K562 (cell line): ENCODE measurements at regions not wholly inside any gene's neighbourhood (a gene's known extent, or its start where the extent isn't known, plus 50 kb on each side); places are given as distances from the start of the nearest gene placed in this dataset.

ENCODE experiments used
- ATAC-seq: fragments of 200-7000 bp; cut with Tn5 transposase; 3 replicates; pipeline ENCODE4 v1.9.1; 2020; ENCODE audit warnings: moderate library complexity
- BruUV-seq: library from RNA; stranded (reverse); fragments of 400-500 nt; replicated peaks from 2 replicates; lab custom pipeline; 2021; lab: Mats Ljungman, UMichigan
- CTCF ChIA-PET: fragments of 300-600 bp; formaldehyde crosslinking; extraction: SDS; loops from one replicate; lab custom pipeline; 2021; ENCODE audit warnings: low intra/inter-chr PET ratio; lab: Yijun Ruan, JAX
- POLR2A ChIA-PET: fragments of 300-600, 350-650 bp; sonication (Branson Sonifier 250); formaldehyde crosslinking; extraction: SDS; loops from one replicate; lab custom pipeline; 2021; ENCODE audit warnings: antibody characterized with exemption, inconsistent platforms; lab: Yijun Ruan, JAX
- DNase-seq, 4 experiments: peaks; one replicate each; pipeline versions ENCODE4 v3.0.0 to v3.0.0-alpha.2; 2011 to 2018; ENCODE audit warnings: low spot score in 3 of 4, mixed read lengths in 3 of 4; ENCODE audit errors: extremely low read depth in 1 of 4
- FAIRE-seq: peaks from 2 replicates; lab custom pipeline; 2011; peaks lifted over from hg19 to GRCh38; lab: Jason Lieb, UNC
- H2AFZ ChIP-seq: 2 replicates; pipeline ENCODE4 v1.6.0; 2011; ENCODE audit warnings: low read depth, low read length, control low read depth, inconsistent platforms
- H3K27ac ChIP-seq: fragments of 200-600 bp; 3 replicates; pipeline ENCODE4 v1.8.0; 2011; ENCODE audit warnings: low read depth, mild to moderate bottlenecking, control low read depth, inconsistent platforms, low read length, moderate library complexity, mixed read lengths; ENCODE audit errors: extremely low read depth
- H3K27me3 ChIP-seq, 2 experiments: fragments of 300-600 bp in 1 of 2; 2 replicates in 1 of 2; 3 replicates in 1 of 2; pipeline versions ENCODE4 v1.6.0 to v1.8.0; 2011; ENCODE audit warnings: inconsistent platforms in 2 of 2, low read length in 2 of 2, mild to moderate bottlenecking in 1 of 2, mixed read lengths in 1 of 2, moderate library complexity in 1 of 2; ENCODE audit not compliant: control insufficient read depth in 2 of 2, insufficient read depth in 2 of 2
- H3K36me3 ChIP-seq: fragments of 300-600 bp; 3 replicates; pipeline ENCODE4 v1.8.0; 2011; ENCODE audit warnings: mild to moderate bottlenecking, low read length, inconsistent platforms; ENCODE audit not compliant: control insufficient read depth, insufficient read depth
- H3K4me1 ChIP-seq, 2 experiments: fragments of 200-600 bp in 1 of 2; replicated peaks in 1 of 2; 2 replicates in 1 of 2; 3 replicates in 1 of 2; pipeline versions ENCODE4 v1.5.1 to v1.8.0; 2011; ENCODE audit warnings: inconsistent platforms in 2 of 2, low read length in 2 of 2, mild to moderate bottlenecking in 1 of 2, mixed read lengths in 1 of 2, moderate library complexity in 1 of 2; ENCODE audit not compliant: control insufficient read depth in 2 of 2, insufficient read depth in 2 of 2
- H3K4me2 ChIP-seq: 2 replicates; pipeline ENCODE4 v1.6.1; 2011; ENCODE audit warnings: low read length, control low read depth, inconsistent platforms, mixed read lengths; ENCODE audit not compliant: insufficient read depth
- H3K4me3 ChIP-seq: fragments of 200-600 bp; sonication (generic), shearing (Covaris generic); 2 replicates; pipeline ENCODE4 v1.5.1; 2016; ENCODE audit warnings: control low read depth, inconsistent platforms
- H3K79me2 ChIP-seq: fragments of 200-600 bp; 3 replicates; pipeline ENCODE4 v1.8.0; 2011; ENCODE audit warnings: low read length, inconsistent platforms; ENCODE audit not compliant: control insufficient read depth, insufficient read depth
- H3K9ac ChIP-seq, 2 experiments: 2 replicates each; pipeline versions ENCODE4 v1.6.0 to v1.6.1; 2011; ENCODE audit warnings: low read depth in 2 of 2, low read length in 2 of 2, control low read depth in 1 of 2, inconsistent platforms in 1 of 2, mild to moderate bottlenecking in 1 of 2, mixed read lengths in 1 of 2; ENCODE audit not compliant: insufficient read depth in 1 of 2
- H3K9me1 ChIP-seq: one replicate; pipeline ENCODE4 v1.6.0; 2011; ENCODE audit warnings: inconsistent platforms, mild to moderate bottlenecking, low read length, moderate library complexity; ENCODE audit not compliant: control insufficient read depth, insufficient read depth
- H3K9me3 ChIP-seq: replicated peaks from 2 replicates; pipeline ENCODE4 v1.5.1; 2011; ENCODE audit warnings: low read depth, low read length, inconsistent platforms; ENCODE audit not compliant: control insufficient read depth, insufficient read depth
- H4K20me1 ChIP-seq: replicated peaks from 2 replicates; pipeline ENCODE4 v1.6.1; 2011; ENCODE audit warnings: low read length, inconsistent platforms, mixed read lengths; ENCODE audit not compliant: control insufficient read depth, insufficient read depth
- BMI1 ChIP-seq: fragments of 150-350 bp; IDR thresholded peaks from 2 replicates; pipeline ENCODE4 v1.6.1; 2014; ENCODE audit warnings: low read length
- CC2D1A ChIP-seq: fragments of 450-650 bp; IDR thresholded peaks from 2 replicates; pipeline ENCODE4 v1.6.1; 2017; ENCODE audit warnings: mild to moderate bottlenecking
- CXXC5 ChIP-seq: fragments of 250-450 bp; sonication (Bioruptor Pico); IDR thresholded peaks from 2 replicates; pipeline ENCODE4 v1.8.0; 2022; ENCODE audit warnings: inconsistent platforms, mild to moderate bottlenecking, moderate library complexity
- EP300 ChIP-seq: IDR thresholded peaks from 2 replicates; pipeline ENCODE4 v1.6.1; 2012; ENCODE audit warnings: low read length, improper control_type of control experiment
- ESRRA ChIP-seq: fragments of 450-650 bp; IDR thresholded peaks from 2 replicates; pipeline ENCODE4 v1.6.1; 2014; ENCODE audit warnings: low read depth, mild to moderate bottlenecking, moderate library complexity, borderline replicate concordance
- GTF2E2 ChIP-seq: fragments of 200-800 bp; sonication (Bioruptor generic); IDR thresholded peaks from 2 replicates; pipeline ENCODE4 v1.6.1; 2016; ENCODE audit warnings: missing genetic modification characterization, missing compliant biosample characterization
- GTF2F1 ChIP-seq: IDR thresholded peaks from 2 replicates; pipeline ENCODE4 v1.6.1; 2011; ENCODE audit warnings: low read depth, low read length, improper control_type of control experiment
- KDM5B ChIP-seq: fragments of 200-600 bp; sonication (generic); IDR thresholded peaks from 2 replicates; pipeline ENCODE4 v1.6.1; 2012; ENCODE audit warnings: low read depth, mild to moderate bottlenecking, moderate library complexity, low read length, control low read depth, inconsistent platforms; ENCODE audit not compliant: insufficient replicate concordance
- KLF10 ChIP-seq: fragments of 250-450 bp; sonication (Bioruptor Pico); IDR thresholded peaks from 2 replicates; pipeline ENCODE4 v1.6.1; 2021; ENCODE audit warnings: matching md5 sums
- SAFB ChIP-seq: fragments of 200-400 bp; formaldehyde crosslinking; IDR thresholded peaks from 2 replicates; pipeline ENCODE4 v1.6.1; 2017; ENCODE audit warnings: low read depth, low read length, borderline replicate concordance
- SETDB1 ChIP-seq: IDR thresholded peaks from one replicate; pipeline ENCODE4 v1.6.1; 2012; ENCODE audit warnings: low read length, control low read depth, inconsistent platforms
- ZNF174 ChIP-seq: fragments of 250-450 bp; sonication (Bioruptor Pico); IDR thresholded peaks from 2 replicates; pipeline ENCODE4 v1.4.0; 2020; ENCODE audit warnings: mild to moderate bottlenecking
- WGBS: fragments of 100-300 bp; shearing (Covaris generic); methylation state at CpG from one replicate; pipeline ENCODE4 v1.1.6; 2016; ENCODE audit warnings: low coverage, mixed read lengths; ENCODE audit not compliant: insufficient coverage; ENCODE audit errors: missing lambda C conversion rate; 5-methylcytosine and 5-hydroxymethylcytosine counted together
- in situ Hi-C: fragments of 300-500 bp; cut with MboI; formaldehyde crosslinking; loops from 4 replicates; pipeline ENCODE4 v1.15.0; 2018; ENCODE audit warnings: inconsistent platforms, mixed read lengths
- intact Hi-C: fragments of 100-400 bp; cut with micrococcal nuclease; formaldehyde crosslinking; loops from 2 replicates; pipeline ENCODE4 v1.14.2; 2022
- TF ChIP-seq, protein P1 (sequence below): fragments of 200-800 bp; sonication (Bioruptor generic); IDR thresholded peaks from 2 replicates; pipeline ENCODE4 v1.6.1; 2016; ENCODE audit warnings: missing genetic modification characterization, missing compliant biosample characterization
- TF ChIP-seq, protein P2 (sequence below): fragments of 250-450 bp; sonication (Bioruptor Pico); IDR thresholded peaks from 2 replicates; pipeline ENCODE4 v1.4.0; 2020; ENCODE audit warnings: mild to moderate bottlenecking, moderate library complexity
- TF ChIP-seq, protein P3 (sequence below): fragments of 450-650 bp; IDR thresholded peaks from 2 replicates; pipeline ENCODE4 v1.6.1; 2016; ENCODE audit warnings: missing biosample characterization, missing genetic modification characterization

- DNase-seq (no peak), FAIRE-seq (no peak), ATAC-seq (no peak)
- CTCF ChIA-PET, result no interaction called here
- no peak overlapping the region for H3K27ac ChIP-seq
- intact Hi-C loops (no loop called here), in situ Hi-C loops (no loop called here)
- no peaks in the 10 kb centered on the region for H3K79me2 ChIP-seq
- H3K4me2 ChIP-seq, result no peak overlapping the region
- BruUV-seq, result no TSS peak
- no peaks in the 10 kb centered on the region for H3K9me3 ChIP-seq
- peaks cover 22 to 49% of the 10 kb centered on the region in 2 experiments for H3K27me3 ChIP-seq
- no peaks in the 10 kb centered on the region for H3K9me1 ChIP-seq
- H3K4me3 ChIP-seq, result no peak overlapping the region
- H4K20me1 ChIP-seq, result peaks cover 5% of the 10 kb centered on the region; the same call in 1 of the 2 replicates
- POLR2A ChIA-PET, result interaction anchor here (0.7 to 1.2 kb wide), 3 partner anchors 8 to 1004 kb away, joined by 3 to 5 read pairs (median 4); no protein-coding TSS in a partner anchor
- H3K36me3 ChIP-seq, result no peaks in the 10 kb centered on the region
- H3K9ac ChIP-seq, result no peak overlapping the region
- H2AFZ ChIP-seq, result no peak overlapping the region
- no peaks in the 10 kb centered on the region for H3K4me1 ChIP-seq
- WGBS, result 0% methylated on average over 10 of the region's 10 CpGs
- no peak for TF ChIP-seq KLF10 (CRISPR knock-in tag)
- TF ChIP-seq GTF2E2 (tag), result no peak
- no peak for TF ChIP-seq ZNF174 (CRISPR knock-in tag)
- no peak for TF ChIP-seq BMI1
- TF ChIP-seq CC2D1A, result no peak
- no peak for TF ChIP-seq ESRRA
- TF ChIP-seq SETDB1, result no peak
- TF ChIP-seq GTF2F1, result no peak
- TF ChIP-seq, protein P1, sequence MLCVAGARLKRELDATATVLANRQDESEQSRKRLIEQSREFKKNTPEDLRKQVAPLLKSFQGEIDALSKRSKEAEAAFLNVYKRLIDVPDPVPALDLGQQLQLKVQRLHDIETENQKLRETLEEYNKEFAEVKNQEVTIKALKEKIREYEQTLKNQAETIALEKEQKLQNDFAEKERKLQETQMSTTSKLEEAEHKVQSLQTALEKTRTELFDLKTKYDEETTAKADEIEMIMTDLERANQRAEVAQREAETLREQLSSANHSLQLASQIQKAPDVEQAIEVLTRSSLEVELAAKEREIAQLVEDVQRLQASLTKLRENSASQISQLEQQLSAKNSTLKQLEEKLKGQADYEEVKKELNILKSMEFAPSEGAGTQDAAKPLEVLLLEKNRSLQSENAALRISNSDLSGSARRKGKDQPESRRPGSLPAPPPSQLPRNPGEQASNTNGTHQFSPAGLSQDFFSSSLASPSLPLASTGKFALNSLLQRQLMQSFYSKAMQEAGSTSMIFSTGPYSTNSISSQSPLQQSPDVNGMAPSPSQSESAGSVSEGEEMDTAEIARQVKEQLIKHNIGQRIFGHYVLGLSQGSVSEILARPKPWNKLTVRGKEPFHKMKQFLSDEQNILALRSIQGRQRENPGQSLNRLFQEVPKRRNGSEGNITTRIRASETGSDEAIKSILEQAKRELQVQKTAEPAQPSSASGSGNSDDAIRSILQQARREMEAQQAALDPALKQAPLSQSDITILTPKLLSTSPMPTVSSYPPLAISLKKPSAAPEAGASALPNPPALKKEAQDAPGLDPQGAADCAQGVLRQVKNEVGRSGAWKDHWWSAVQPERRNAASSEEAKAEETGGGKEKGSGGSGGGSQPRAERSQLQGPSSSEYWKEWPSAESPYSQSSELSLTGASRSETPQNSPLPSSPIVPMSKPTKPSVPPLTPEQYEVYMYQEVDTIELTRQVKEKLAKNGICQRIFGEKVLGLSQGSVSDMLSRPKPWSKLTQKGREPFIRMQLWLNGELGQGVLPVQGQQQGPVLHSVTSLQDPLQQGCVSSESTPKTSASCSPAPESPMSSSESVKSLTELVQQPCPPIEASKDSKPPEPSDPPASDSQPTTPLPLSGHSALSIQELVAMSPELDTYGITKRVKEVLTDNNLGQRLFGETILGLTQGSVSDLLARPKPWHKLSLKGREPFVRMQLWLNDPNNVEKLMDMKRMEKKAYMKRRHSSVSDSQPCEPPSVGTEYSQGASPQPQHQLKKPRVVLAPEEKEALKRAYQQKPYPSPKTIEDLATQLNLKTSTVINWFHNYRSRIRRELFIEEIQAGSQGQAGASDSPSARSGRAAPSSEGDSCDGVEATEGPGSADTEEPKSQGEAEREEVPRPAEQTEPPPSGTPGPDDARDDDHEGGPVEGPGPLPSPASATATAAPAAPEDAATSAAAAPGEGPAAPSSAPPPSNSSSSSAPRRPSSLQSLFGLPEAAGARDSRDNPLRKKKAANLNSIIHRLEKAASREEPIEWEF (CRISPR knock-in tag), result no peak
- TF ChIP-seq SAFB, result no peak
- no peak for TF ChIP-seq EP300
- TF ChIP-seq, protein P2, sequence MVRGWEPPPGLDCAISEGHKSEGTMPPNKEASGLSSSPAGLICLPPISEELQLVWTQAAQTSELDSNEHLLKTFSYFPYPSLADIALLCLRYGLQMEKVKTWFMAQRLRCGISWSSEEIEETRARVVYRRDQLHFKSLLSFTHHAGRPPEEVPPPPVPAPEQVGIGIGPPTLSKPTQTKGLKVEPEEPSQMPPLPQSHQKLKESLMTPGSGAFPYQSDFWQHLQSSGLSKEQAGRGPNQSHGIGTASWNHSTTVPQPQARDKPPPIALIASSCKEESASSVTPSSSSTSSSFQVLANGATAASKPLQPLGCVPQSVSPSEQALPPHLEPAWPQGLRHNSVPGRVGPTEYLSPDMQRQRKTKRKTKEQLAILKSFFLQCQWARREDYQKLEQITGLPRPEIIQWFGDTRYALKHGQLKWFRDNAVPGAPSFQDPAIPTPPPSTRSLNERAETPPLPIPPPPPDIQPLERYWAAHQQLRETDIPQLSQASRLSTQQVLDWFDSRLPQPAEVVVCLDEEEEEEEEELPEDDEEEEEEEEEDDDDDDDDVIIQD (CRISPR knock-in tag), result no peak
- TF ChIP-seq KDM5B, result no peak
- TF ChIP-seq CXXC5, result no peak
- TF ChIP-seq, protein P3, sequence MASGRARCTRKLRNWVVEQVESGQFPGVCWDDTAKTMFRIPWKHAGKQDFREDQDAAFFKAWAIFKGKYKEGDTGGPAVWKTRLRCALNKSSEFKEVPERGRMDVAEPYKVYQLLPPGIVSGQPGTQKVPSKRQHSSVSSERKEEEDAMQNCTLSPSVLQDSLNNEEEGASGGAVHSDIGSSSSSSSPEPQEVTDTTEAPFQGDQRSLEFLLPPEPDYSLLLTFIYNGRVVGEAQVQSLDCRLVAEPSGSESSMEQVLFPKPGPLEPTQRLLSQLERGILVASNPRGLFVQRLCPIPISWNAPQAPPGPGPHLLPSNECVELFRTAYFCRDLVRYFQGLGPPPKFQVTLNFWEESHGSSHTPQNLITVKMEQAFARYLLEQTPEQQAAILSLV (tag), result no peak
These were observed 52.2 kb upstream of the SHH start for GRCh38 chr7:155864271-155864985.
